Caco-2 (cell line): ENCODE measurements at regions not wholly inside any gene's neighbourhood (a gene's known extent, or its start where the extent isn't known, plus 50 kb on each side); places are given as distances from the start of the nearest gene placed in this dataset.

Experiments used
- BruUV-seq: library from RNA; stranded (reverse); fragments of 400-500 nt; replicated peaks from 2 replicates; lab custom pipeline; 2021; lab: Mats Ljungman, UMichigan
- CTCF ChIA-PET: fragments of 300-600 bp; sonication (Branson Sonifier 250); formaldehyde crosslinking; loops from one replicate; lab custom pipeline; 2022; ENCODE audit warnings: antibody characterized with exemption; lab: Charles Lee
- POLR2A ChIA-PET: fragments of 300-600 bp; sonication (Branson Sonifier 250); formaldehyde crosslinking; loops from one replicate; lab custom pipeline; 2022; ENCODE audit warnings: antibody characterized with exemption; lab: Charles Lee
- DNase-seq, 2 experiments: peaks; one replicate each; pipeline versions ENCODE4 v3.0.0 to v3.0.0-alpha.2; 2020 to 2022
- H3K27me3 ChIP-seq: replicated peaks from 2 replicates; pipeline ENCODE4 v1.6.0; 2011; ENCODE audit warnings: low read length; ENCODE audit not compliant: control insufficient read depth, insufficient read depth
- H3K36me3 ChIP-seq: 2 replicates; pipeline ENCODE4 v1.5.1; 2011; ENCODE audit warnings: low read length; ENCODE audit not compliant: control insufficient read depth, insufficient read depth
- H3K4me1 ChIP-seq: fragments of 250-450 bp; sonication (Bioruptor Pico); 2 replicates; pipeline ENCODE4 v1.5.1; 2020; ENCODE audit warnings: mild to moderate bottlenecking
- H3K4me3 ChIP-seq: 2 replicates; pipeline ENCODE4 v1.5.1; 2011; ENCODE audit warnings: low read depth, mild to moderate bottlenecking, control low read depth, low read length
- H3K9me3 ChIP-seq: fragments of 250-450 bp; sonication (Bioruptor Pico); 2 replicates; pipeline ENCODE4 v1.5.1; 2020; ENCODE audit warnings: mild to moderate bottlenecking, moderate library complexity
- H3K27ac Mint-ChIP-seq: one replicate; pipeline ENCODE4 v1.8.0; 2022; ENCODE audit warnings: mixed read lengths; ENCODE audit not compliant: unreplicated experiment
- H3K27me3 Mint-ChIP-seq: one replicate; pipeline ENCODE4 v1.8.0; 2022; ENCODE audit warnings: mixed read lengths; ENCODE audit not compliant: insufficient read depth, unreplicated experiment
- H3K36me3 Mint-ChIP-seq: one replicate; pipeline ENCODE4 v1.8.0; 2022; ENCODE audit warnings: mild to moderate bottlenecking, mixed read lengths; ENCODE audit not compliant: insufficient read depth, unreplicated experiment
- H3K4me1 Mint-ChIP-seq: one replicate; pipeline ENCODE4 v1.8.0; 2022; ENCODE audit warnings: low read depth, mixed read lengths; ENCODE audit not compliant: unreplicated experiment
- H3K4me3 Mint-ChIP-seq: one replicate; pipeline ENCODE4 v1.8.0; 2022; ENCODE audit warnings: mild to moderate bottlenecking, moderate library complexity, mixed read lengths; ENCODE audit not compliant: unreplicated experiment
- H3K9me3 Mint-ChIP-seq: one replicate; pipeline ENCODE4 v1.8.0; 2022; ENCODE audit warnings: mixed read lengths; ENCODE audit not compliant: unreplicated experiment
- CTCF ChIP-seq, 2 experiments: fragments of 200-600 bp in 1 of 2; IDR thresholded peaks; 1 replicate in 1 of 2; 2 replicates in 1 of 2; pipeline versions ENCODE4 v1.5.1 to v1.8.0; 2011 to 2022; ENCODE audit warnings: antibody characterized with exemption in 1 of 2, control low read depth in 1 of 2, inconsistent platforms in 1 of 2, low read depth in 1 of 2, low read length in 1 of 2, mild to moderate bottlenecking in 1 of 2, moderate library complexity in 1 of 2; ENCODE audit not compliant: insufficient read depth in 1 of 2, severe bottlenecking in 1 of 2, unreplicated experiment in 1 of 2
- intact Hi-C: fragments of 100-400 bp; cut with micrococcal nuclease; formaldehyde crosslinking; loops from one replicate; pipeline ENCODE4 v1.10.0; 2022; ENCODE audit not compliant: unreplicated experiment

GRCh38 chr14:71582705-71583104 is 349.5 kb upstream of the RGS6 start:
- ChIA-PET POLR2A (no interaction called here), CTCF (no interaction called here)
- H3K36me3 ChIP-seq: no peaks in the 10 kb centered on the region
- no peak for TF ChIP-seq CTCF (IDR thresholded peaks at IDR 0.05; ENCODE audit: insufficient read depth in 1 of 2, low read depth in 1 of 2, low read length in 1 of 2, severe bottlenecking in 1 of 2, unreplicated experiment in 1 of 2)
- Mint-ChIP-seq H3K4me3 (no peak overlapping the region), H3K4me1 (peaks cover 12% of the 10 kb centered on the region), H3K27me3 (no peaks in the 10 kb centered on the region), H3K27ac (no peak overlapping the region), H3K9me3 (no peaks in the 10 kb centered on the region), H3K36me3 (peaks cover 26% of the 10 kb centered on the region)
- no TSS peak for BruUV-seq
- intact Hi-C loops: no loop called here
- no peaks in the 10 kb centered on the region for H3K9me3 ChIP-seq
- H3K27me3 ChIP-seq: no peaks in the 10 kb centered on the region
- DNase-seq: no peak
- H3K4me1 ChIP-seq: peaks cover 3% of the 10 kb centered on the region; the same call in 1 of the 2 replicates
- no peak overlapping the region for H3K4me3 ChIP-seq

- H3K4me1 Mint-ChIP-seq: peaks cover 12% of the 10 kb centered on the region
- no TSS peak for BruUV-seq
- H3K36me3 Mint-ChIP-seq: peaks cover 26% of the 10 kb centered on the region
- CTCF ChIA-PET: no interaction called here
- H3K27ac Mint-ChIP-seq: no peak overlapping the region
- H3K9me3 ChIP-seq: no peaks in the 10 kb centered on the region
- TF ChIP-seq CTCF (IDR thresholded peaks at IDR 0.05; ENCODE audit: insufficient read depth in 1 of 2, low read depth in 1 of 2, low read length in 1 of 2, severe bottlenecking in 1 of 2, unreplicated experiment in 1 of 2): no peak
- intact Hi-C loops: no loop called here
- no peak overlapping the region for H3K4me3 ChIP-seq
- H3K27me3 ChIP-seq: no peaks in the 10 kb centered on the region
- no peaks in the 10 kb centered on the region for H3K27me3 Mint-ChIP-seq
- POLR2A ChIA-PET: no interaction called here
- no peaks in the 10 kb centered on the region for H3K9me3 Mint-ChIP-seq
- peaks cover 1% of the 10 kb centered on the region; the same call in 1 of the 2 replicates for H3K36me3 ChIP-seq
- H3K4me3 Mint-ChIP-seq: no peak overlapping the region
- H3K4me1 ChIP-seq: peaks cover 2% of the 10 kb centered on the region; the same call in 1 of the 2 replicates
- DNase-seq: no peak
Measured at GRCh38 chr14:71583194-71583593, 349.0 kb upstream of the RGS6 start.

- CTCF ChIA-PET: no interaction called here
- Mint-ChIP-seq H3K4me1 (peaks cover 12% of the 10 kb centered on the region), H3K27me3 (no peaks in the 10 kb centered on the region), H3K27ac (no peak overlapping the region), H3K4me3 (no peak overlapping the region), H3K9me3 (no peaks in the 10 kb centered on the region), H3K36me3 (peaks cover 26% of the 10 kb centered on the region)
- Histone ChIP-seq H3K4me1 (no peaks in the 10 kb centered on the region; the same call in 1 of the 2 replicates), H3K36me3 (peaks cover 1% of the 10 kb centered on the region; the same call in 1 of the 2 replicates), H3K4me3 (no peak overlapping the region), H3K9me3 (no peaks in the 10 kb centered on the region), H3K27me3 (no peaks in the 10 kb centered on the region)
- intact Hi-C loops: no loop called here
- no peak for DNase-seq
- TF ChIP-seq CTCF (IDR thresholded peaks at IDR 0.05; ENCODE audit: insufficient read depth in 1 of 2, low read depth in 1 of 2, low read length in 1 of 2, severe bottlenecking in 1 of 2, unreplicated experiment in 1 of 2): no peak
- BruUV-seq: no TSS peak
- POLR2A ChIA-PET: no interaction called here
Measured at GRCh38 chr14:71583705-71584104, 348.5 kb upstream of the RGS6 start.
